ENCODE measurements at regions not wholly inside any gene's neighbourhood (a gene's known extent, or its start where the extent isn't known, plus 50 kb on each side); places are given as distances from the start of the nearest gene placed in this dataset.

DNA sequence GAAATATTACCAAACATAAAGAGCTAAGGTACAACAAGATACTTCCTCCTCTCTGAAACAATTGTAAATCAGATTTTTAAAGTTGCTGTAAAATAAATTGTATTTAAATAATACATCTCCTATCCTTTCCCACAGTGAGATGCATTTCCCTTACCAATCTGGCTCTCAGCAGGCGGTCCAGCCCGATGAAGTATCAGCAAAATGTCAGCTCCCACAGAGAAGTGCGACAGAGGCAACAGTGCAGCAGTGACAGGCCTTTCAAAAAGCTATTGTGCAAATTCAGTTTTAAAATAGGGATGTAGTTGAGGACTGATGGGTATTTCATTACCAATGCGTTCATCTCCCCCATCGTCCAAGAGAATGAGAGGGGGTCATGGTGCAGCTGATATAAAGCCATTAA lies 733.2 kb upstream of the GOLIM4 start:
- TF ChIP-seq, protein P1, sequence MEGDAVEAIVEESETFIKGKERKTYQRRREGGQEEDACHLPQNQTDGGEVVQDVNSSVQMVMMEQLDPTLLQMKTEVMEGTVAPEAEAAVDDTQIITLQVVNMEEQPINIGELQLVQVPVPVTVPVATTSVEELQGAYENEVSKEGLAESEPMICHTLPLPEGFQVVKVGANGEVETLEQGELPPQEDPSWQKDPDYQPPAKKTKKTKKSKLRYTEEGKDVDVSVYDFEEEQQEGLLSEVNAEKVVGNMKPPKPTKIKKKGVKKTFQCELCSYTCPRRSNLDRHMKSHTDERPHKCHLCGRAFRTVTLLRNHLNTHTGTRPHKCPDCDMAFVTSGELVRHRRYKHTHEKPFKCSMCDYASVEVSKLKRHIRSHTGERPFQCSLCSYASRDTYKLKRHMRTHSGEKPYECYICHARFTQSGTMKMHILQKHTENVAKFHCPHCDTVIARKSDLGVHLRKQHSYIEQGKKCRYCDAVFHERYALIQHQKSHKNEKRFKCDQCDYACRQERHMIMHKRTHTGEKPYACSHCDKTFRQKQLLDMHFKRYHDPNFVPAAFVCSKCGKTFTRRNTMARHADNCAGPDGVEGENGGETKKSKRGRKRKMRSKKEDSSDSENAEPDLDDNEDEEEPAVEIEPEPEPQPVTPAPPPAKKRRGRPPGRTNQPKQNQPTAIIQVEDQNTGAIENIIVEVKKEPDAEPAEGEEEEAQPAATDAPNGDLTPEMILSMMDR (IDR thresholded peaks at IDR 0.05; ENCODE audit: low read length): no peak
- TF ChIP-seq EZH2phosphoT487 (IDR thresholded peaks at IDR 0.05; ENCODE audit: low read length): no peak

All from MM.1S (cell line).